ENCODE measurements at regions not wholly inside any gene's neighbourhood (a gene's known extent, or its start where the extent isn't known, plus 50 kb on each side); places are given as distances from the start of the nearest gene placed in this dataset.
A peak's percentile ranks its signal among the peaks of the same experiment; 100 is the strongest.

GRCh38 chr1:165147799-165148198 is 208.7 kb downstream of the LMX1A start:
- no peak for ATAC-seq
- Histone ChIP-seq H3K27me3 (ENCODE audit: control insufficient read depth in 1 of 2, insufficient read depth in 2 of 2, low read length in 2 of 2) (no peaks in the 10 kb centered on the region), H3K4me2 (ENCODE audit: low read depth, low read length) (no peak overlapping the region), H4K20me1 (ENCODE audit: insufficient read depth, low read length) (no peaks in the 10 kb centered on the region), H3K27ac (ENCODE audit: extremely low read length, insufficient read depth, low read length) (no peak overlapping the region), H3K4me3 (replicated peaks in 1 of 3; ENCODE audit: insufficient read depth in 1 of 3, low read depth in 2 of 3, low read length in 3 of 3) (no peak overlapping the region), H3K79me2 (ENCODE audit: insufficient read depth, low read length) (no peaks in the 10 kb centered on the region), H2AFZ (ENCODE audit: low read length) (no peak overlapping the region), H3K9ac (ENCODE audit: insufficient read depth, low read depth, low read length) (no peak overlapping the region), H3K36me3 (replicated peaks in 1 of 2; ENCODE audit: control insufficient read depth in 1 of 2, insufficient read depth in 2 of 2, low read length in 2 of 2) (no peaks in the 10 kb centered on the region), H3K4me1 (ENCODE audit: insufficient read depth, low read length) (peaks cover 8% of the 10 kb centered on the region), H3K9me3 (ENCODE audit: low read length) (no peaks in the 10 kb centered on the region)
- TF ChIP-seq ATF6 (CRISPR knock-in tag; conservative IDR thresholded peaks at IDR 0.05) (no peak), ZNF724P (CRISPR knock-in tag; IDR thresholded peaks at IDR 0.05; ENCODE audit: borderline replicate concordance) (no peak), ZNF552 (CRISPR knock-in tag; IDR thresholded peaks at IDR 0.05; ENCODE audit: borderline replicate concordance) (no peak), CEBPB (IDR thresholded peaks at IDR 0.05; ENCODE audit: borderline replicate concordance, low read depth, low read length) (peak; percentile 39; the same call in 1 of the 2 replicates), ZNF558 (CRISPR knock-in tag; IDR thresholded peaks at IDR 0.05; ENCODE audit: borderline replicate concordance) (no peak), FOSL2 (CRISPR knock-in tag; IDR thresholded peaks at IDR 0.05) (no peak)
- TF ChIP-seq, protein P1, sequence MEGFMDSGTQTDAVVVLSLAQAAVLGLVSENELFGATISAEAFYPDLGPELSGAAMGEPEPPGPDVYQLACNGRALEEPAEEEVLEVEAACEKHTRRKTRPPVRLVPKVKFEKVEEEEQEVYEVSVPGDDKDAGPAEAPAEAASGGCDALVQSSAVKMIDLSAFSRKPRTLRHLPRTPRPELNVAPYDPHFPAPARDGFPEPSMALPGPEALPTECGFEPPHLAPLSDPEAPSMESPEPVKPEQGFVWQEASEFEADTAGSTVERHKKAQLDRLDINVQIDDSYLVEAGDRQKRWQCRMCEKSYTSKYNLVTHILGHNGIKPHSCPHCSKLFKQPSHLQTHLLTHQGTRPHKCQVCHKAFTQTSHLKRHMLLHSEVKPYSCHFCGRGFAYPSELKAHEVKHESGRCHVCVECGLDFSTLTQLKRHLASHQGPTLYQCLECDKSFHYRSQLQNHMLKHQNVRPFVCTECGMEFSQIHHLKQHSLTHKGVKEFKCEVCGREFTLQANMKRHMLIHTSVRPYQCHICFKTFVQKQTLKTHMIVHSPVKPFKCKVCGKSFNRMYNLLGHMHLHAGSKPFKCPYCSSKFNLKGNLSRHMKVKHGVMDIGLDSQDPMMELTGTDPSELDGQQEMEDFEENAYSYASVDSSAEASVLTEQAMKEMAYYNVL (CRISPR knock-in tag; IDR thresholded peaks at IDR 0.05; ENCODE audit: borderline replicate concordance) = no peak
- CTCF ChIA-PET (ENCODE audit: low intra/inter-chr PET ratio, low total read pairs) = no interaction called here
- no TSS peak for BruUV-seq (replicated peaks)
- WGBS (ENCODE audit: low lambda C conversion rate) = 14% methylated on average over 2 of the region's 2 CpGs
- no peak for DNase-seq (ENCODE audit: low spot score)
- intact Hi-C loops (cut with micrococcal nuclease; ENCODE audit: unreplicated experiment) = no loop called here
- POLR2A ChIA-PET = no interaction called here
- in situ Hi-C loops (cut with HindIII; ENCODE audit: extremely low pct_ligation_motif_present, low pct_unique_long_range_greater_than_20kb) = loop anchor here (25.0 kb wide), 1 partner anchor 440 kb away; no protein-coding TSS in a partner anchor
- FAIRE-seq = no peak
